ENCODE measurements at regions not wholly inside any gene's neighbourhood (a gene's known extent, or its start where the extent isn't known, plus 50 kb on each side); places are given as distances from the start of the nearest gene placed in this dataset.

DNA sequence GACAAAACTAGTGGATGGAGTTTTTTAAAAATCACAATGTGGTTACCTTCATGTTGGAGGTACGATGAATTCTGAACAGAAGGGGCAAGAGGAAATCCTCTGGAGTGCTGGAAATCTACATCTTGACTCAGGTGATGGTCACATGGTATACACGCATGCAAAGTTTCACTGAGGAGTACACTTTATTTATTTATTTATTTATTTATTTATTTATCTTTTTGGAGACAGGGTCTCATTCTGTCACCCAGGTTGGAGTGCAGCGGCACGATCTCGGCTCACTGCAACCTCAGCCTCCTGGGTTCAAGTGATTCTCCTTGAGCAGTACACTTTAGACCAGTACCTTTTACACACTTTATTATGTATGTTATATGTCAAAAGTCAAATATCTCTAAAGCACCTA is 645.7 kb upstream of the DIPK2B start:
- TF ChIP-seq, protein P1, sequence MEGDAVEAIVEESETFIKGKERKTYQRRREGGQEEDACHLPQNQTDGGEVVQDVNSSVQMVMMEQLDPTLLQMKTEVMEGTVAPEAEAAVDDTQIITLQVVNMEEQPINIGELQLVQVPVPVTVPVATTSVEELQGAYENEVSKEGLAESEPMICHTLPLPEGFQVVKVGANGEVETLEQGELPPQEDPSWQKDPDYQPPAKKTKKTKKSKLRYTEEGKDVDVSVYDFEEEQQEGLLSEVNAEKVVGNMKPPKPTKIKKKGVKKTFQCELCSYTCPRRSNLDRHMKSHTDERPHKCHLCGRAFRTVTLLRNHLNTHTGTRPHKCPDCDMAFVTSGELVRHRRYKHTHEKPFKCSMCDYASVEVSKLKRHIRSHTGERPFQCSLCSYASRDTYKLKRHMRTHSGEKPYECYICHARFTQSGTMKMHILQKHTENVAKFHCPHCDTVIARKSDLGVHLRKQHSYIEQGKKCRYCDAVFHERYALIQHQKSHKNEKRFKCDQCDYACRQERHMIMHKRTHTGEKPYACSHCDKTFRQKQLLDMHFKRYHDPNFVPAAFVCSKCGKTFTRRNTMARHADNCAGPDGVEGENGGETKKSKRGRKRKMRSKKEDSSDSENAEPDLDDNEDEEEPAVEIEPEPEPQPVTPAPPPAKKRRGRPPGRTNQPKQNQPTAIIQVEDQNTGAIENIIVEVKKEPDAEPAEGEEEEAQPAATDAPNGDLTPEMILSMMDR (IDR thresholded peaks at IDR 0.05; ENCODE audit: insufficient read depth, low read depth, low read length), result no peak
- DNase-seq (ENCODE audit: low read depth), result no peak

GRCh38 chrX:45845142-45845541 is 644.5 kb upstream of the DIPK2B start:
- H3K4me3 ChIP-seq (ENCODE audit: low read depth, low read length), result no peak overlapping the region
- no peak for DNase-seq (ENCODE audit: low read depth)
- TF ChIP-seq, protein P1 (IDR thresholded peaks at IDR 0.05; ENCODE audit: insufficient read depth, low read depth, low read length), result no peak

More for the DNA sequence above, 645.7 kb upstream of the DIPK2B start:
- no peak overlapping the region for H3K4me3 ChIP-seq (ENCODE audit: low read depth, low read length)

GRCh38 chrX:45843518-45843917 is 642.8 kb upstream of the DIPK2B start:
- H3K4me3 ChIP-seq (ENCODE audit: low read depth, low read length), result no peak overlapping the region
- no peak for DNase-seq (ENCODE audit: low read depth)
- TF ChIP-seq, protein P1 (IDR thresholded peaks at IDR 0.05; ENCODE audit: insufficient read depth, low read depth, low read length), result no peak

DNA sequence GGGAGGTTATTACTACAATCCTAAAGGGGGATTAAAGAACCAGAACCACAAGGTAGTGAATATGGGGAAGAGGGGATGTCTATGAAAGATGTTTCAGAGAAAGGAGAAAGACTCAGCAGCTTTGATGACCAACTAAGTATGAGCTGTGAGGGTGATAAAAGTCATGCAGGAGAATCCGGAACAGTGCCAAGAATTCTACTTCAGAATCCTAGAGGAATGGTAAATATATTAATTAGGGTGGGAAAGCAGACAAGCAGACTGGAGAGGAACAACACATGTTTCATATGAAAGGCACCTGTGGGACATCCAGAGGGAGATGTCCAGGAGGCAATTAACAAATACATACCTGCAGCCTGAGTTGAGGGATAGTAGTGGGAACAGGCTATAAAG is 642.2 kb upstream of the DIPK2B start:
- TF ChIP-seq, protein P1 (IDR thresholded peaks at IDR 0.05; ENCODE audit: insufficient read depth, low read depth, low read length), result no peak
- DNase-seq (ENCODE audit: low read depth), result no peak
- no peak overlapping the region for H3K4me3 ChIP-seq (ENCODE audit: low read depth, low read length)

GRCh38 chrX:45842207-45842925 is 641.7 kb upstream of the DIPK2B start:
- no peak overlapping the region for H3K4me3 ChIP-seq (ENCODE audit: low read depth, low read length)
- no peak for DNase-seq (ENCODE audit: low read depth)

DNA sequence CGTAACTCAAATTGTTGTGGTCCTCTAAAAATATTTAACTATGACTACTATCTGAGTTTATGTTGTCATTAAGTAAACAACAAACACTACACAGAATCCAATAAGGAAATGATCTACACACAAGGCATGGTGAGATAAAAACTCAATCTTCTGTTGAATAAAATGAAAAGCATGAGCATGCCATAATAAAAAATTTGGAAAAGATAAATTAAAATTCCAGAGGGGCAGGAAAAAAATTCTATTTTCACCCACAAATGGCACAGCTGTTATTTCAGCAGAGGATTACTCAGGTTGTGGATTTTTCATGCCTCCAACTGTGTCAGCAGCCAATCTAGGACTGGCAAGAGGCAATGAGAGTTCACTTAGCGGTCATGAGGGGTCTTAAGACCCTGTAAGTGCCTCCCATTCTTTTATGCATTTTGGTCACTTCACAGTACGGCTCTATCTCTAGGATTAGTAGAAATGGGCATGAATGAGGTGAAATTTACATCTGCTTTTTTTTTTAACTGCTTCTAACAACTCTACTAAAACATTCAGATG is 639.8 kb upstream of the DIPK2B start:
- no peak overlapping the region for H3K4me3 ChIP-seq (ENCODE audit: low read depth, low read length)
- TF ChIP-seq, protein P1 (IDR thresholded peaks at IDR 0.05; ENCODE audit: insufficient read depth, low read depth, low read length), result no peak
- no peak for DNase-seq (ENCODE audit: low read depth)

More at GRCh38 chrX:45842207-45842925, 641.7 kb upstream of the DIPK2B start:
- TF ChIP-seq, protein P1 (IDR thresholded peaks at IDR 0.05; ENCODE audit: insufficient read depth, low read depth, low read length), result no peak
